H7 (cell line): ENCODE measurements at regions not wholly inside any gene's neighbourhood (a gene's known extent, or its start where the extent isn't known, plus 50 kb on each side); places are given as distances from the start of the nearest gene placed in this dataset.

Experiments
- DNase-seq: peaks from one replicate; pipeline ENCODE4 v3.0.0; 2012
- H3K27me3 ChIP-seq: 2 replicates; pipeline ENCODE4 v1.6.0; 2011; ENCODE audit warnings: mild to moderate bottlenecking, low read length; ENCODE audit not compliant: control insufficient read depth, insufficient read depth
- H3K36me3 ChIP-seq: replicated peaks from 2 replicates; pipeline ENCODE4 v1.5.1; 2011; ENCODE audit warnings: low read length; ENCODE audit not compliant: control insufficient read depth, insufficient read depth
- H3K4me3 ChIP-seq: 2 replicates; pipeline ENCODE4 v1.5.1; 2011; ENCODE audit warnings: low read depth, mild to moderate bottlenecking, control low read depth, low read length, moderate library complexity; ENCODE audit not compliant: insufficient read depth

DNA sequence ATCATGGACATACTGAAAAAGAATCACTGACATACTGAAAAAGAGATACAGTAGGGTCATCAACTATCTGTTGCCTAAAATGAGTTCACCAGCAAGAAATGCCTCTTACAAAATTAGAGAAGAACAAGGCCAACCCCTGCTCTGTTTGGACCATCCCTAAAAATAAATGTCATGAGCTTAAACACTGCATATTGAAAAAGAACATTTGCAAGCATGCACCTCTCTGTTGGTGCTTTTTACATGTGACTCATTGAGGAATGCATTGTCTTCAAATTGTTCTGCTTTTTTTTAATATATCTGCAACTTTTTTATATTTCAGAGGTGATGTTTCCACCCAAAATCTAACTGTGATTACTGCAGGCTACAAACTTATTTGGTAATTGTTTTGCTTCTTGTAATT, 233.9 kb upstream of the LRATD1 start:
- no peak for DNase-seq

DNA sequence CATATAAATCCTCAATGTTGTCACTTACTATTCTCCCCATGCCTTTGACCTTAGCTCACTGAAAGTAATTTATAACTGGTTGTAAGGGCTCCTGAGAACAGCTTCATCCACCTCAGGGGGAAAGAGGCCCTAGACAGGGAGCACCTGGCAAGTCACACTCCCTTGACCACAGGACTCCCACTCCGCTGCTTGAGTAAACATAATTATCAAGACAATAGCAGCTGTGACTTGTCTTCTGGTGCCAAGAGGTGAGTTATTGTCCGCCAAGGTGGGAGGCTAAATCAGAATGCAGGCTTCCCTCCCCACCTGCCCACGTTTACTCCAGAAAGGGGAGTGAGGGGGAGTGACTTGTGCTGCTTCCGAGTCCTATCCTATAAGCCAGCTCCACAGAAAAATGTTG, 230.6 kb upstream of the LRATD1 start:
- Histone ChIP-seq H3K36me3 (no peaks in the 10 kb centered on the region), H3K4me3 (no peak overlapping the region), H3K27me3 (no peaks in the 10 kb centered on the region)
- peak; percentile 24 for DNase-seq

More for the DNA sequence above, 233.9 kb upstream of the LRATD1 start:
- Histone ChIP-seq H3K4me3 (no peak overlapping the region), H3K27me3 (no peaks in the 10 kb centered on the region), H3K36me3 (no peaks in the 10 kb centered on the region)

DNA sequence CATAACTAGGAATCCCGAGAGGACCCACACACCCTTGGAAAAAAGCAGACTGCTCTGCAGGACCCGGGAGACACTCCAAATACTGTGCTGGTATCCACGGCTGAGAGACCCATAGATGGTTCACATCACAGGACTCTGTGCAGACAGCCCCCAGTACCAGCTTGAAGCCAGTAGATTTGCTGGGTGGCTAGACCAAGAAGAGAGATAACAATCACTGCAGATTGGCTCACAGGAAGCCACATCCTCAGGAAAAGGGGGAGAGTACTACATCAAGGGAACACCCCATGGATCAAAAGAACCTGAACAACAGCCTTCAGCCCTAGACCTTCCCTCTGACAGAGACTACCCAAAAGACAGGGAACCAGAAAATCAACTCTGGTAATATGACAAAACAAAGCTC, 223.8 kb upstream of the LRATD1 start:
- Histone ChIP-seq H3K4me3 (no peak overlapping the region), H3K27me3 (no peaks in the 10 kb centered on the region), H3K36me3 (no peaks in the 10 kb centered on the region)
- DNase-seq = no peak

DNA sequence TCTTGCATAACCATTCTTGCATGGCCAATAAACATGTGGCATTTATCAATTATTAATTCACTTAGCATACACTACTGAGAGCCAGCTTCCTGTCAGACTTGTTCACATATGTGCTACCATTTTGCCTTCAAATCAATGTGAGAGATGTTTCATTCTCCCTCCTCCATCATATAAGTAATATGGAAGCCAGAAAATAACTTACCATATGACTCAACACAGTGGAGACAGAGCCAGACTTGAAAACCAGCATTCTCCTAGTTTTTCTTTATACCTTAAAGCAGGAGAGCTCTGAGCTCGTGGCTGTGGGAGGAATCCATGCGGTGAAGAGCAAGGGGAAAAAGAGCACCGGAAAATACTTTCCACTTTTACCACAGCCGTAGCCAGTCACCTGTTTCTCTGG, 215.0 kb upstream of the LRATD1 start:
- Histone ChIP-seq H3K4me3 (no peak overlapping the region), H3K27me3 (no peaks in the 10 kb centered on the region), H3K36me3 (no peaks in the 10 kb centered on the region)
- DNase-seq = no peak

DNA sequence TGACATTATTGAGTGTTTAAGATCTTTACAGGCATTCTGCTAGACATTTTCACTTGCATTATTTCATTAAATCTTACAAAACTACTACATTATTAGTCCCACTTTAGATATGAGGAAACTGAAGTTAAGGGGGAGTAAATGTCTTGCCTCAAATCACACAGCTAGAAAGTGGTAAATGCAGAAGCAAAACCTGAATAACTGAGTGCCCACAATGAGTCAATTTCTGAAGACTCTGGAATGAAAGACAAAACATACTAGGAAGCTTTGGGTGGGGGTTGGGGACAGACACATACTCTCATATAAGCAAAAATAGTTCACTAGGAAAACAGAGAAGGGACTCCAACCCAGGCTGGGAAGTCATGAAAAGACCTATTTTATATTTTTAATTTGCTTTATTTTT, 214.4 kb upstream of the LRATD1 start:
- Histone ChIP-seq H3K36me3 (no peaks in the 10 kb centered on the region), H3K27me3 (no peaks in the 10 kb centered on the region), H3K4me3 (no peak overlapping the region)
- no peak for DNase-seq

DNA sequence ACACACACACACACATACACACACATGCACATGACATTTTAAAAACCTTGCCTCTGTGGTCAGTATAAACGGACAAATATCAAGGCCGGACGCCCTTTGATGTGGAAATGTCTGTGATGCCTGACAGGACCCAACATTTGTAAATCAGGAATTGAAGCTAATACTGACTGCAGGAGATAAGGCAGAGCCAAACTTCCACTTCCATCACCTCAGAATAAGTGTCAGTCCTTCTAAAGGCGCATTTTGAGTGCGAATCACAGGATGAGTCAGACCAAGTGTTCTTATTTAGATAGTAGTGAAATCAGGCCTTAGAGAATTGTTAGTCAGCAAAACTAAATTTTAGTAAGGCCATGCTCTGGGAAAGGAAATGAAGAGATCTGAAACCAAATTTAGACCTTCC, 211.7 kb upstream of the LRATD1 start:
- Histone ChIP-seq H3K27me3 (no peaks in the 10 kb centered on the region), H3K4me3 (no peak overlapping the region), H3K36me3 (no peaks in the 10 kb centered on the region)
- DNase-seq = no peak

DNA sequence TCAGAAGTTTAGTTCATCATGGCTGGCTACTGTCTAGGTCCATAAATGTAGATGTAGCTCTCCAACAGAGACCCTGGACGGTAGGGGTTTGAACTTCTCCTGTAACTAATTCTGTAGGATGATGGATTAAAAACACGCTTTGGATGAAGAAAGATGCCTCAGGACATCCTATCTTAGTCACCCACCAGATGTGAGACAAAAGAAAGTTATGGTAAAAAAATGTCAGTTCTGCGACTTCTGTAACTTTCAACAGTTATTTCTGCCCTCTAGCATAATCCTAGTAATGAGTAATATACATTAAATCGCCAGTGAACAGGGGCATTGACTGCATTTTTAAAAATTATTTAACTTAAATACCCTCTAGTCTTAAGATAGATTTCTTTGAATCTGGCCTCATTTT, 210.1 kb upstream of the LRATD1 start:
- DNase-seq = no peak
- H3K36me3 ChIP-seq = no peaks in the 10 kb centered on the region
- no peak overlapping the region for H3K4me3 ChIP-seq
- H3K27me3 ChIP-seq = no peaks in the 10 kb centered on the region

DNA sequence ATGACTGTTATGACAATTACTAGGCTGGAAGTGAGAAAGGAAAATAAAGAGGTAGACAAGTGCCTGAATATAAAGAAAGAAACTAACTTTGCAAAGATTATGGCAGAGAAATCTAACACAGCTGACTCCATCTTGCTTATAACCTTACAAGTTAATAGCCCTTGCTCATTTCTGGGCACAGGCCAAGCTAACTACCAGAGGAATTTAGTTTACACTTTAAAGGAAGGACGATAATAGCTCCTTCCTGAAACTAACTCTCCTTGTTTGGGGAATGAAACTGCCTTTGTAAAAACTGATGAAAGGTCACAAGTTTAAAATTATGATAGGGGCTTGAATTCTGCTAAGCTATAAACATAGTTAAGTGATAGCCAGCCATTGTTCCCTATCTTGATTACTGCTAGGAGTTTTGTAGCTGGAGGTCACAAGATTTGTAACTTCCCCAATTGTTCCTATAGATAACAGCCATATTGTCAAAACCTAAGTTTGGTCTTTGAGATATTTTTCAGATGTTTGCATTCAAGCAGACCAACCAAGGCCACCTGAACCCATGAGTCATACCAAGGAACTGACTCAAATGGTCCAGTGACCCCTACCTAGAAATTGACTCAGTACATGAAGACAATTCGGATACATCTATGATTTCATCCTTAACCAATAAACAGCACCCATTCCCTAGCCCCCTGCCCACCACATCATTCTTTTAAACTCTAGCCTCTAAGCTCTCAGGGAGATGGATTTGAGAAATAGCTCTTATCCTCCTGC, 209.2 kb upstream of the LRATD1 start:
- Histone ChIP-seq H3K4me3 (no peak overlapping the region), H3K27me3 (no peaks in the 10 kb centered on the region), H3K36me3 (no peaks in the 10 kb centered on the region)
- no peak for DNase-seq

DNA sequence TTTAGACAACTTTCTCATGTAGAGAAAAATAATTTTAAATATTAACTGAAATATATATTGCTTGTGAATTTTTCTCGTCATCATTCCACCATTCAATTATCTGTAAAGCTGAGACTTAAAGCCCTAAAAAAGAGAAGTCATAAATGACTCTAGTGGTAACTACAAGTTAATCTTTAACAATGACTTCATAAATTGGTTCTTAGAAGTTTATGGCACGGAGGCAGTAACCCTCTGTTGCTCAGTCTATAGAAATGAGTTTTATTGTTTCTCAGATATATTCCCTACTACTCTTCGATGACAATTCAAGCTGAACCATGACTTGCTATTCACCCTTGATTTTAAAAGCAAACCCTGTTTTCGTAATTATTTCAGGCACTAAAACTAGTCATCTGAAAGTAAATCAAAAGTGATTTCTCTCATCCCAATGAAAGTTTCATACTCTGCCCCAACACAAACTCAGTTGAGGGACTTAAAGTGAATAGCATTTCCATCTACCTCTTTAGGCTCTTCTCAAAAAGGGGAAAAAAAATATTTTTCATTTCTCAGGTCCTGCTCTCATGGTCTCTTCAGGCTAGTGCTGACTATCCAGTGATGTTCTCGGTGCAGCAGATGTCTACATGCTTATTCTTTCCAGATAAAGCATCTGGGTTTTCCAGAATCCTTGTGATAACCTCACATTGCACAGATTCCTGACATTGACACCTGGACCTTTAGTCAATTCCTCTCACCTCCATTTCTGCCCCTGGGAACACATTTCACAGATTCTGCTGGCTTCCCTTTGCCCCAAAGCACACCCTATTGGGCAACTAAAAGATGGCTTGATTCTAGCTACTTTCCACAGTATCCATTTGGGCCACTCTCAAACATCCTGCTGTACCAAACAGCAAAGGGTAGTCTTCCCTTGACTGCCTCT, 207.8 kb upstream of the LRATD1 start:
- no peaks in the 10 kb centered on the region for H3K27me3 ChIP-seq
- no peaks in the 10 kb centered on the region for H3K36me3 ChIP-seq
- DNase-seq = no peak
- H3K4me3 ChIP-seq = no peak overlapping the region

DNA sequence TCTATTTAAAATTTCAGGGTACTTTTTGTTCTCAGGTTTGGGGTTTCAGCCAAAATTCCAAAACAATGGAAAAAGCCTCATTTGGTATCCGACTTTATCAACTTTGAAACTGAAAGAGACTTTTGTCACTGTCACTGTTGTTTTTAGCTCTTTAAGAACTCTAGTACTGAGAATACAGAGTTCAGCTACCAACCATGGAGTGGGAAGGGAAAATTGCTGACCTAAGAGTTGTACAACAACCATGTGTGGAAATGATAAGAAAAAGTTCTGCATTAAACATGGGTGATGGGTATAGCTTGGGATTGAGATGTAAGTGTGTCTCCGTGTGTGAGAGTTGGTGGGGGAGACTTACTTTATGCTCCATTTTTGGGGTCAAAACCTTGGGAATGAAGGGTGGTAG, 206.6 kb upstream of the LRATD1 start:
- no peak for DNase-seq
- Histone ChIP-seq H3K36me3 (no peaks in the 10 kb centered on the region), H3K27me3 (no peaks in the 10 kb centered on the region), H3K4me3 (no peak overlapping the region)

DNA sequence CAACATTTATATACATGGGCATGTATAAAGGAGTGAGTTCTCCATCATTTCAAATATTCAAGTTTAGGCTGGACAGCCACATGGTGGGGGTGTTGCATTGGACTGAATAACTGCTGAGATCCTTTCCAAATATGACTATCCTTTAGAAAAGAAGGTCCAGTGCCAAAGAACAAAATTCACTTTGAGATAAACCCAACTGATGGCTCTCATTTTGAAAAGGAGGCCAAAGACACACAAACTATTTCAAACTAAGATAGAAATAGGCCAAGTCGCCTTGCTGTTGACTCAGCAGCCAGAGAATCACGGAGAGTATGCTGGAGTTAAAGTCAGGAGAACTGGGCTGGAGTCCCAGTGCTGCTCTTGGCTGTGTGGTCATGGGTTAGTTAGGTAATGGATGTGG, 204.5 kb upstream of the LRATD1 start:
- Histone ChIP-seq H3K27me3 (no peaks in the 10 kb centered on the region), H3K4me3 (no peak overlapping the region), H3K36me3 (no peaks in the 10 kb centered on the region)
- DNase-seq = no peak

DNA sequence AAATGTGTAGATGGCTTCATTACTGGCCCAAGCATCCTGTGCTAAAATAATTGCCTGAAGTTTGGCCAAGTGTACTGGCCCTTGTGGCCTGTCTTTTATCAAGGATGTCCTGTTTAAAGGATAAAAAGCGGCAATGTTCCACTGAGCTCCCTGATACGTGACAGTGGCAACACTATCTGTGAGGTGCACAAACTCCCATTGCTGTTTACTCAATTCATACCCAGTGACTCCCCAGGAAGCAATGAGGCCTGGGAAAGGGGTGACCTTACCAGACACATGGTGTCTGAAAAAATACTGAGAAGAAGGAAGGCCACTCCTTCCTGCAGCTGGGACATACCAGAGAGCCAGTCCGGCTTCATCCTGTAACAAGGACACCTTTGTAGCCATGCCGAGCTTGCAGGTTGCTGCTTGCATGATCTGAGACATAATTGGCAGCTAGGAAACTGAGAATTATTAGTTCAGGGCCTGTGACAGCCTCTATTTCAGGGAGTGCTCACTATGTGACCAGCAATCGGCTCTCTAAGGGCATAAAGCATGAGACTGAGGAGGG, 198.5 kb upstream of the LRATD1 start:
- H3K36me3 ChIP-seq = no peaks in the 10 kb centered on the region
- H3K27me3 ChIP-seq = no peaks in the 10 kb centered on the region
- no peak overlapping the region for H3K4me3 ChIP-seq
- no peak for DNase-seq

DNA sequence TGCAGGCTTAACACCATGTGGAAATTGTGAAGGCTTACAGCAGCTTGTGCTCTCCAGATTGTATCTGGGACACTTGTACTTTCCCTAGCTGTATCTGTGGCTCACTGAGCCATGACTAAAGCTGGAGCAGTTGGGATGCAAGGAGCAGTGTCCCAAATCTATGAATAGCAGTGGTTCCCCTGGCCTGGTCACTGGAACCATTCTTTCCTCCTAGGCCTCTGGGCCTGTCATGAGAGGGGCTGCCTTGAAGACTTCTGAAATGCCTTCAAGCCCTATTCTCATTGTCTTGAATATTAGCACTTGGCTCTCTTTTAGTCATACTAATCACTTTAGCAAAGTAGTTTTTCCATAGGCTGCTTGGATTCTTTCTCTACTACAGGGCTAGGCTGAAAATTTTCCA, 186.8 kb upstream of the LRATD1 start:
- Histone ChIP-seq H3K4me3 (no peak overlapping the region), H3K27me3 (no peaks in the 10 kb centered on the region), H3K36me3 (no peaks in the 10 kb centered on the region)
- DNase-seq = no peak

DNA sequence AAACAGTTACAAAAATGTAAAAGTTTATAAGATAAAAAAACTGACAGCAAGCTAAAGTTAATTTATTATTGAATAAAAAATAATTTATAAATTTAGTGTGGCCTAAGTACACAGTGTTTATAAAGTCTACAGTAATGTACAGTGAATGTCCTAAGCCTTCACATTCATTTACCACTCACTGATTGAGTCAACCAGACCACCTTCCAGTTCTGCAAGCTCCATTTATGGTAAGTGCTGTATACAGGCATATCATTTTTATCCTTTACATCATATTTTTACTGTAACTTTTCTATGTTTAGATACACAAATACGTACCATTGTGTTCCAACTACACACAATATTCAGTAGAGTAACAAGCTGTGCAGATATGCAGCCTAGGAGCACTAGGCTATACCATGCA, 184.2 kb upstream of the LRATD1 start:
- Histone ChIP-seq H3K4me3 (no peak overlapping the region), H3K27me3 (no peaks in the 10 kb centered on the region), H3K36me3 (no peaks in the 10 kb centered on the region)
- no peak for DNase-seq

DNA sequence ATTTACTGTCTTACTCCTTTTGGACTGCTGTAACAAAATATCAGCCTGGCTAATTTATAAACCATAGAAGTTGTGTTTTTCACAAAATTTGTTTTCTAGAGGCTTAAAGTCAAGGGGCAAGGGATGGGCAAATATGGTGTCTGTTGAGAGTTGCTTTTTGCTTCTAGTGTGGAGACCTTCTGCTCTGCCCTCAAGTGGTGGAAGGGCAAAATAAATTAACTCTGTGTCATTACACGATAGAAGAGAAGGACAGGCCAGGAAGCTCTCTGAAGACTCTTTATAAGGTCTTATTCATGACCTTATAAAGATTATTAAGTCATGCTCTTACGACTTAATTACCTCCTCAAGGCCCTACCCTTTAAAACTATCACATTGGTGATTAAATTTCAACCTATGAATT, 181.2 kb upstream of the LRATD1 start:
- H3K27me3 ChIP-seq = no peaks in the 10 kb centered on the region
- no peaks in the 10 kb centered on the region for H3K36me3 ChIP-seq
- no peak for DNase-seq
- H3K4me3 ChIP-seq = no peak overlapping the region
